SK-N-MC (cell line): ENCODE measurements at regions not wholly inside any gene's neighbourhood (a gene's known extent, or its start where the extent isn't known, plus 50 kb on each side); places are given as distances from the start of the nearest gene placed in this dataset.

Experiments
- EZH2 ChIP-seq: fragments of 200-600 bp; sonication (generic); IDR thresholded peaks from one replicate; pipeline ENCODE4 v1.6.1; 2017; ENCODE audit warnings: antibody characterized with exemption
- FOXP2 ChIP-seq: optimal IDR thresholded peaks from 2 replicates; pipeline ENCODE3; 2011; ENCODE audit warnings: mild to moderate bottlenecking, moderate library complexity; ENCODE audit not compliant: insufficient read depth; ENCODE audit errors: extremely low read length, control extremely low read depth
- POLR2AphosphoS5 ChIP-seq: IDR thresholded peaks from 2 replicates; pipeline ENCODE4 v1.6.1; 2012; ENCODE audit warnings: mild to moderate bottlenecking, low read depth, low read length, borderline replicate concordance

DNA sequence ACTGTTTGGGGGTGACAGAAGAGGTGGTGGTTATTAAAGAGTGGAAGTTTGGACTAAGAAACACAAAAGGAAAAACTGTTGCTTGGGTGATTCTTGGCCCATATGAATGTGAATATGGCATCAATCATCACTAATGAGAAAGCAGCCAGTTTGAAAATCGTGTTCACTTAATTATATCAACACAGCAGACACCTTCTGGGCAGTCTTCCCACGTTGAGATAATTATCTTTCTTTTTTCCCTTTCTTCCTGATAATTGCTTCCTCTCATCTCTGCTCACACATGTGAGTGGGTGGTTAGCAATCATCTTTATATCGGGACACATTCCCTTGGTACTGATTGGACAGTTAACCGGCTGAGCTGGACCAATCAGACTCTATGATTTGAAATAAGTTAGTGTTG lies 539.7 kb downstream of the AACS start:
- TF ChIP-seq EZH2 (no peak), POLR2AphosphoS5 (no peak), FOXP2 (no peak)
